ENCODE measurements at regions not wholly inside any gene's neighbourhood (a gene's known extent, or its start where the extent isn't known, plus 50 kb on each side); places are given as distances from the start of the nearest gene placed in this dataset.

- TF ChIP-seq EZH2phosphoT487 (IDR thresholded peaks at IDR 0.05; ENCODE audit: low read length): no peak
- TF ChIP-seq EZH2 (optimal IDR thresholded peaks at IDR 0.05; ENCODE audit: low read depth, low read length): no peak
- TF ChIP-seq CTCF (IDR thresholded peaks at IDR 0.05; ENCODE audit: low read length): no peak
- Histone ChIP-seq H3K9me2 (replicated peaks; ENCODE audit: insufficient read depth, low read length) (no peaks in the 10 kb centered on the region), H3K27ac (ENCODE audit: low read length) (no peak overlapping the region), H3K9me3 (replicated peaks; ENCODE audit: insufficient read depth, low read length) (no peaks in the 10 kb centered on the region), H2AFZ (ENCODE audit: low read length) (no peak overlapping the region), H3K27me3 (replicated peaks; ENCODE audit: insufficient read depth, low read length) (no peaks in the 10 kb centered on the region), H3K9ac (ENCODE audit: low read length) (no peak overlapping the region), H3K4me2 (ENCODE audit: low read depth, low read length) (no peak overlapping the region), H3K36me3 (replicated peaks; ENCODE audit: insufficient read depth, low read length) (no peaks in the 10 kb centered on the region), H3K79me2 (ENCODE audit: low read length) (peaks cover 76% of the 10 kb centered on the region), H3K4me3 (ENCODE audit: low read length) (no peak overlapping the region), H3K4me1 (ENCODE audit: low read length) (0 out of 2 replicates have a peak, but pooled peaks cover 1% of the 10 kb centered on the region), H3F3A (ENCODE audit: insufficient read depth, low read length) (no peaks in the 10 kb centered on the region), H4K20me1 (ENCODE audit: insufficient read depth, low read length) (no peaks in the 10 kb centered on the region)
- DNase-seq: no peak
Measured at GRCh38 chr12:94867066-94867855, 136.2 kb downstream of the NDUFA12 start.

DNA sequence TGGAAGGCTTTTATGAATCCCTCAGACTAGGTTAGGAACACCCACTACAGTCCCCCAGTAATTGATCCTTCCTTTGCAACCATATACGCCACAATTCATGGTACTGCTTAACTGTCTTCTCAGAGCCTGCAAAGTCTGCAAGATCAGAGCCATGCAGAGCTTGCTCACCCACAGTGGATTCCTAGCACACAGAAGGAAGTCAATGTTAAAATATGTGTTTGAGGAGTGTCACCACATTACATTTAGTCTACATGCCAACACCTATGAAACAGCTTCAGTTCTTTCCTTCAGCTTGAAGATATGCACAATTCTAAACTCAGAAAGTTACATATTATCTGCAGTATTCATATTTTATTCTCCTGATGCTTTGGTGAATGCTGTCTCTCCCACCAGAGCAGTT, 138.5 kb downstream of the NDUFA12 start:
- H3F3A ChIP-seq (ENCODE audit: insufficient read depth, low read length): no peaks in the 10 kb centered on the region
- DNase-seq: no peak
- peaks cover 70% of the 10 kb centered on the region for H3K79me2 ChIP-seq (ENCODE audit: low read length)
- no peak overlapping the region for H3K4me3 ChIP-seq (ENCODE audit: low read length)
- no peaks in the 10 kb centered on the region for H3K9me3 ChIP-seq (replicated peaks; ENCODE audit: insufficient read depth, low read length)
- H2AFZ ChIP-seq (ENCODE audit: low read length): no peak overlapping the region
- no peak overlapping the region for H3K27ac ChIP-seq (ENCODE audit: low read length)
- H3K4me1 ChIP-seq (ENCODE audit: low read length): no peaks in the 10 kb centered on the region
- H3K27me3 ChIP-seq (replicated peaks; ENCODE audit: insufficient read depth, low read length): no peaks in the 10 kb centered on the region
- no peaks in the 10 kb centered on the region for H3K36me3 ChIP-seq (replicated peaks; ENCODE audit: insufficient read depth, low read length)
- H3K9me2 ChIP-seq (replicated peaks; ENCODE audit: insufficient read depth, low read length): no peaks in the 10 kb centered on the region
- H3K4me2 ChIP-seq (ENCODE audit: low read depth, low read length): no peak overlapping the region
- H3K9ac ChIP-seq (ENCODE audit: low read length): no peak overlapping the region
- no peaks in the 10 kb centered on the region for H4K20me1 ChIP-seq (ENCODE audit: insufficient read depth, low read length)
- TF ChIP-seq EZH2 (optimal IDR thresholded peaks at IDR 0.05; ENCODE audit: low read depth, low read length): no peak

- Histone ChIP-seq H3K4me2 (ENCODE audit: low read depth, low read length) (no peak overlapping the region), H4K20me1 (ENCODE audit: insufficient read depth, low read length) (no peaks in the 10 kb centered on the region), H3K9me3 (replicated peaks; ENCODE audit: insufficient read depth, low read length) (no peaks in the 10 kb centered on the region), H3K36me3 (replicated peaks; ENCODE audit: insufficient read depth, low read length) (no peaks in the 10 kb centered on the region), H3F3A (ENCODE audit: insufficient read depth, low read length) (no peaks in the 10 kb centered on the region), H3K9me2 (replicated peaks; ENCODE audit: insufficient read depth, low read length) (no peaks in the 10 kb centered on the region), H2AFZ (ENCODE audit: low read length) (no peak overlapping the region), H3K9ac (ENCODE audit: low read length) (no peak overlapping the region), H3K4me3 (ENCODE audit: low read length) (no peak overlapping the region), H3K27ac (ENCODE audit: low read length) (no peak overlapping the region), H3K27me3 (replicated peaks; ENCODE audit: insufficient read depth, low read length) (no peaks in the 10 kb centered on the region), H3K79me2 (ENCODE audit: low read length) (peaks cover 63% of the 10 kb centered on the region), H3K4me1 (ENCODE audit: low read length) (no peaks in the 10 kb centered on the region)
- TF ChIP-seq EZH2phosphoT487 (IDR thresholded peaks at IDR 0.05; ENCODE audit: low read length) (no peak), EZH2 (optimal IDR thresholded peaks at IDR 0.05; ENCODE audit: low read depth, low read length) (no peak), CTCF (IDR thresholded peaks at IDR 0.05; ENCODE audit: low read length) (no peak)
- DNase-seq: no peak
Measured at GRCh38 chr12:94863321-94864035, 140.0 kb downstream of the NDUFA12 start.
